ENCODE measurements at regions not wholly inside any gene's neighbourhood (a gene's known extent, or its start where the extent isn't known, plus 50 kb on each side); places are given as distances from the start of the nearest gene placed in this dataset.
A peak's percentile ranks its signal among the peaks of the same experiment; 100 is the strongest.

DNA sequence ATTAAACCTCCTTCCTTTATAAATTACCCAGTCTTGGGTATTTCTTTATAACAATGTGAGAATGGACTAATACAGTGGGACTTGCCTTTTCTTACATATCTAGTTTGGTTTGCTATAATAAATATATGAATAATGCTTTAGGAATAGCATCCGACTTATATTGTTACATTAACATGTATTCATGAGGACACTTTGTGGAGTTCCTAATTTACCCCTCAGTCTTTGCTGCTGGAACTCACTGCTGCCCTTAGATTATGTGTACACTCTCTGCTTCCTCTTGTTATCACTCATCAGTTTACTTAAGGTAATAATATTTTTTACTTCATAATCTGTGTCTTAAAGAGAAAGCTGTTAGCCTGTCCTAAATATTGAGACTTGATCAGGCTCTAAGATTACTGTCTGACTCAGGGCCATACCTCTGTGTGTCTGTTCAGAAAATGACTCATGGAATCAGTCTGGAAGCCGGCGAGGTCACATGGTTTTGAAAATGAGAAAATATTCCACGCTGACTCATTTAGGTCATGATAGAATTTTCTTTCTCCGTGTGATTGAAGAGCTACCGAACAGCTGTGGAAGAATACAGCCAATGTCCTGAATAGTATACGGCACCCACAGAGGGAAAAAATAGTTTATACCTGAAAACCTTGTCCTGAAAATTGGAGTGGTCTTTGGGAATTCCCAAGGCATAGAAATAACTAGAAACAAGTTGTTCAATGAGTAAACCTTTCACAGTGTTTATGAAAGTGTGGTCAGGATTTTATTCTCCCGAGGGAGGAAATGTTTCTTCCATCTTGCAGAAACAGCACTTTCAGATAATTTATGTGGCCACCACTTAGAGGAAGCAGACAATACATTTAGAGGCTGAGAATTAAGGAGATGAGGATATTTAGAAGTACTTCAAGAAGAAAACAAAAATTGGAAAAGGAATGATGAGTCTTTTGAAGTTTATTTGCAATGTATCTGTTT, 156.4 kb downstream of the DSEL start:
- ATAC-seq (replicated peaks): peak; percentile 93 to 95

DNA sequence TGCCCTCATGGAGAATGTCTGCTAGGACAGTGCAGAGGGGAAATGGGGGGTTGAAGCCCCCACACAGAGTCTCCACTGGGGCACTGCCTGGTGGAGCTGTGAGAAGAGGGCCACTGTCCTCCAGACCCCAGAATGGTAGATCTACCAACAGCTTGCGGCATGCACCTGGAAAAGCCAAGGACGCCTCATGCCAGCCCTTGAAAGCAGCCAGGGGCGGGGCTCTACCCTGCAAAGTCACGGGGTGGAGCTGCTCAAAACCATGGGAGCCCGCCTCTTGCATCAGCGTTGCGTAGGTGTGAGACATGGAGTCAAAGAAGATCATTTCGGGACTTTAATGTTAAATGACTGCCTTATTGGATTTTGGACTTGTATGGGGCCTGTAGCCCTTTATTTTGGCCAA, 157.6 kb downstream of the DSEL start:
- no peak overlapping the region for H3K4me3 Mint-ChIP-seq
- H3K9me3 Mint-ChIP-seq: peaks cover 0 to 3% of the 10 kb centered on the region in 2 donors
- peaks cover 4 to 5% of the 10 kb centered on the region in 2 donors for H3K27me3 Mint-ChIP-seq
- ATAC-seq (replicated peaks) (no peak), DNase-seq (no peak)
- peaks cover 3% of the 10 kb centered on the region in 2 donors for H3K36me3 Mint-ChIP-seq
- H3K4me1 Mint-ChIP-seq: peaks cover 8 to 11% of the 10 kb centered on the region in 2 donors
- no peak overlapping the region for H3K27ac Mint-ChIP-seq

More for the DNA sequence above, 156.4 kb downstream of the DSEL start:
- H3K4me3 Mint-ChIP-seq: peak overlapping the region; percentile 15 to 39
- no peak overlapping the region for H3K27ac Mint-ChIP-seq
- H3K27me3 Mint-ChIP-seq: peaks cover 4 to 5% of the 10 kb centered on the region in 2 donors
- H3K36me3 Mint-ChIP-seq: peaks cover 3% of the 10 kb centered on the region in 2 donors
- peaks cover 8 to 11% of the 10 kb centered on the region in 2 donors for H3K4me1 Mint-ChIP-seq
- peak; percentile 11 for DNase-seq
- H3K9me3 Mint-ChIP-seq: peaks cover 0 to 3% of the 10 kb centered on the region in 2 donors

DNA sequence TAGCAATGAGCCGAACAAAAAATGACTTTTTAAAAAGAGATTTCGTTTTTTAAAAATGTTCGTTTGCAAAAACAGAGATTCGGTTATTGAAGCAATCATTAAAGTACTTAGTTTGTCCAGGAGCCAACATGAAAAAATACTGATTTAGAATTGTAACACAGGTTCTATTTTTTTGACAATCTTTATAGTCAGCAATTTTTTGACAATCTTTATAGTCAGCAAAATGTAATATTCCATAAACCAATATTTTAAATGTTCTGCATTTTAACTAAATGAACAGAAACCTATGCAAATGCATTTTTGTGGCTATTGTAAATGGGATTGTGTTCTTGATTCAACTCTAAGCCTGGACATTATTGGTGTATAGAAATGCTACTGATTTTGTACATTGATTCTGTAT, 161.8 kb downstream of the DSEL start:
- H3K4me3 Mint-ChIP-seq: no peak overlapping the region
- peaks cover 0 to 2% of the 10 kb centered on the region in 2 donors for H3K4me1 Mint-ChIP-seq
- DNase-seq (no peak), ATAC-seq (replicated peaks) (no peak)
- no peak overlapping the region for H3K27ac Mint-ChIP-seq
- peaks cover 4 to 5% of the 10 kb centered on the region in 2 donors for H3K27me3 Mint-ChIP-seq
- peaks cover 0 to 3% of the 10 kb centered on the region in 2 donors for H3K9me3 Mint-ChIP-seq
- H3K36me3 Mint-ChIP-seq: peaks cover 3% of the 10 kb centered on the region in 2 donors

DNA sequence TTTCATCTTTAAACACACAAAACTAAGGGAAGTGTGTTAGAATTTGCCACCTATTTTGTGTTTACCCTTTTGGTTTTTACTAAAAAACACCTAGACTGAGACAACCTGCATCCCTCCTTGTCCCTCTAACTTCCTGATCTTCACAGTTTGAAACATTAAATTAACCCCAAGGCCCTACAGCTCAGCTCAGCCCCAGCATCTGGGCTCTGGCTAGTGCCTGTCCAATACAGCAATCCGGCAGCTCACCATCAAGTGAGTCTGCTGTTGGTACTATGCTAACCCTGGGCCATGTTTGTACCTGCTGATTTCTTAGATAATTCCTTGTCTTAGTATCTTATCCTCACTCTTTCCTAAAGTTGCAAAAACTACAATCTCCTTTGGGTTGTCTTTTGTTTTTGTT, 162.4 kb downstream of the DSEL start:
- Mint-ChIP-seq H3K9me3 (peaks cover 0 to 3% of the 10 kb centered on the region in 2 donors), H3K36me3 (peaks cover 3% of the 10 kb centered on the region in 2 donors), H3K4me3 (no peak overlapping the region), H3K4me1 (peaks cover 0 to 2% of the 10 kb centered on the region in 2 donors), H3K27ac (no peak overlapping the region), H3K27me3 (peaks cover 4 to 5% of the 10 kb centered on the region in 2 donors)
- ATAC-seq (replicated peaks) (no peak), DNase-seq (no peak)

DNA sequence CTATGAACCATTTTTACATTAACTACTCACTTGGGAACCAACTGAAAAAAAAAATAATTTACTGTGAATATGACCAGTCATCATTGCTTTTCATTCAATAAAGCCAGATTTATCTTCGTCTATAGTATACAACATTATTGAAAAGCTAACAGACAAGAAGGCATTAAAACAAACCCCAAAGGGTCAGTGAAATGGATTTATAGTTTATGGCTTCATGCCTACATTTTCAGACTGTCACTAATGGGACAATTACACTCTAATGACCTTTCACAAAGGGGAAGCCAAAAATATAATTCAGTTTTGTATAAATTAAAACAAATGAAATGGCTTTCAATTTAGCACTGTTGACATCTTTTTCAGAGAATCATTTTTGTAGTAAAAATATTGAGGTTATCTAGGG, 169.1 kb downstream of the DSEL start:
- ATAC-seq (replicated peaks) (no peak), DNase-seq (no peak)
- Mint-ChIP-seq H3K4me1 (no peaks in the 10 kb centered on the region), H3K36me3 (no peaks in the 10 kb centered on the region), H3K9me3 (no peaks in the 10 kb centered on the region), H3K27ac (no peak overlapping the region), H3K27me3 (no peaks in the 10 kb centered on the region), H3K4me3 (no peak overlapping the region)

DNA sequence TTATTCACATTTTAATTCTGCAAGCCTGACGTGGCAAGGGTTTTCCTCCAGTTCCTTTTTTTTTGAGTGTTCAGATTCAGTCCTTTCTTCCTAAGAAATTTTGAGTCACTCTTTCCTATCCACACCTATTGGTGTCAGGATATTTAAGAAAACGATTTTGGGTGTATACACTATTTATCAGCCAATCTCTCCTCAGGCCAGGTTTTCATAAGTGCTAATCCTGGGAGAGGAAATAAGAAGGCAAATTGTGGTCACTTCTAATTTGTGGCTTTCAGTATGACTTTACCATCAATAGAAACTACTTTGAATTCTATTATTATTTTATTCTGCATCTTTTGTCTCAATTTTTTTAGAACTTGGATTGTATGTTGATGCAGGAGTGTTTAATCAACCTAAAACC, 174.4 kb downstream of the DSEL start:
- no peaks in the 10 kb centered on the region for H3K27me3 Mint-ChIP-seq
- ATAC-seq (replicated peaks) (peak; percentile 62 to 69), DNase-seq (no peak)
- no peak overlapping the region for H3K27ac Mint-ChIP-seq
- peaks cover 7% of the 10 kb centered on the region in 2 donors for H3K9me3 Mint-ChIP-seq
- no peaks in the 10 kb centered on the region for H3K36me3 Mint-ChIP-seq
- H3K4me3 Mint-ChIP-seq: no peak overlapping the region
- H3K4me1 Mint-ChIP-seq: no peaks in the 10 kb centered on the region

DNA sequence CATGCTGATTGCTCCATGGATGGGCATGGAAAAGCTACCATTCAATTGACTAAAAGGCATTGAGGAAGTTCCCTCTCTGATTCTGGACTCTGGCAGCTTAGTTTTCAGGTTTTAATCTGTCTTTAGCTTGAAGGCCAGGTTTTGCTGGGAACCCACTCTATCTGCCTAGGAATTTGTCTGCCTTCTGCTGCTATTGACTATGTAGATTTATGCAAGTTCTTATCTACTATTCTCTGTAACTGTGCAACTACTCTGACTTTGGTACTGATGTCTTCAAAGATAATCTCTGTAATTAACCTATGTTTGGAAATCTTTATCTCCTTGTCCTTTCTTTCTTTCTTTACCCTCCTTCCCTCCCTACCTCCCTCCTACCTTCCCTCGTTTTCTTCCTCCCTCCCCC, 178.8 kb downstream of the DSEL start:
- Mint-ChIP-seq H3K36me3 (no peaks in the 10 kb centered on the region), H3K27ac (no peak overlapping the region), H3K4me1 (no peaks in the 10 kb centered on the region), H3K4me3 (no peak overlapping the region), H3K27me3 (no peaks in the 10 kb centered on the region), H3K9me3 (peaks cover 8% of the 10 kb centered on the region in 2 donors)
- ATAC-seq (replicated peaks) (no peak), DNase-seq (no peak)

DNA sequence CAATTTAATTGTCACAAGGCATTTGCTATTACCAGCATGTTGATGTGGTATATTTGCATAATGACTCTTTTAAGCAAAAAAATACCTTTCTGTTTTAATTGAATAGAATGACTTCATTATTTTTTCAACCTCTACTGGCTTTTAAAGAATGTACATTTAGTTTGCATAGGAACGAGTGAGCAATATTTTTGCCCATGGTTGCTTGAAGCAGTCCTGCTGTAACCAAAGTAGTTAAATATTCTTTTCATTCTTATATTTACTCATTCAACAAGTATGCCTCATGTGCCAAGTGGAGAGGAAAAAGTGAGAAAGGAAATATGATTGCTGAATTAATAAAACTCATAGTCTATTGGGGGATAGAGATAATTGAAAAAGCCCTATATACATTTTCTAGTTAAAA, 184.7 kb downstream of the DSEL start:
- Mint-ChIP-seq H3K4me3 (no peak overlapping the region), H3K9me3 (no peaks in the 10 kb centered on the region), H3K27me3 (no peaks in the 10 kb centered on the region), H3K4me1 (no peaks in the 10 kb centered on the region), H3K36me3 (no peaks in the 10 kb centered on the region), H3K27ac (no peak overlapping the region)
- ATAC-seq (replicated peaks) (no peak), DNase-seq (no peak)

DNA sequence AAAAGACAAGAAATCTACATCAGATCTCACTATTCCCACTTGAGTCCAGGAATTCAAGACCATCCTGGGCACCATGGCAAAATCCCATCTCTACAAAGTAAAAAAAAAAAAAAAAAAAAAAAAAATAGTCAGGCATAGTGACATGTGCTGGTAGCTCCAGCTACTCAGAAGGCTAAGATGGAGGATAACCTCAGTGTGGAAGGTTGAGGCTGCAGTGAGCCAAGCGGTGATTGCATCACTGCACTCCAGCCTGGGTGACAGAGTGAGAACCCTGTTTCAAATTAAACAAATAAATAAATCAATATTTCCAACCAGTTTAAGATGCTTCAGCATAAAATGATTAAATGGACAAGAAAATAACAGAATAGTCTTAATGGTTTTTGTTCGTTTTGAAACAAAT, 197.4 kb downstream of the DSEL start:
- peaks cover 3 to 7% of the 10 kb centered on the region in 2 donors for H3K9me3 Mint-ChIP-seq
- H3K27ac Mint-ChIP-seq: no peak overlapping the region
- ATAC-seq (replicated peaks) (no peak), DNase-seq (no peak)
- no peaks in the 10 kb centered on the region for H3K4me1 Mint-ChIP-seq
- no peaks in the 10 kb centered on the region for H3K27me3 Mint-ChIP-seq
- H3K36me3 Mint-ChIP-seq: no peaks in the 10 kb centered on the region
- no peak overlapping the region for H3K4me3 Mint-ChIP-seq

DNA sequence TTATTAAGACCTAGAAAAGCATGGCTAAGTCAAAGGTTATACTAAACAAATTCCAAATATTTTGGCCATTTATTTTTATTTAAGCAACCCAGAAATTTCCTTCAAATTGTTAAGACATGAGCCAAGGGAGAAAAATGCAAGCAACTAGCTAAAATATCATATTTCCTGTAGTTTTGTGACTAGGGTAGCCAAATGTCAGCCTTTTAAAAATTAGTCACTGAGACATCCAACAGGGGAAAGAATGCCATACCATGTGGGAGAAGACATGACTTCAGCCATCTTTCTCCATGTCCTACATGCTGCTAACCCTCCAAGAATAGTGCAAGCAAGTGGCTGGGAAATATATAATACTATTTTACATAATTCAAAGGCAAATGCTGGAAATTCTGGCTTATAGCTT, 197.9 kb downstream of the DSEL start:
- no peaks in the 10 kb centered on the region for H3K27me3 Mint-ChIP-seq
- H3K4me3 Mint-ChIP-seq: no peak overlapping the region
- no peaks in the 10 kb centered on the region for H3K36me3 Mint-ChIP-seq
- DNase-seq (no peak), ATAC-seq (replicated peaks) (no peak)
- no peak overlapping the region for H3K27ac Mint-ChIP-seq
- H3K9me3 Mint-ChIP-seq: peaks cover 3 to 7% of the 10 kb centered on the region in 2 donors
- no peaks in the 10 kb centered on the region for H3K4me1 Mint-ChIP-seq

DNA sequence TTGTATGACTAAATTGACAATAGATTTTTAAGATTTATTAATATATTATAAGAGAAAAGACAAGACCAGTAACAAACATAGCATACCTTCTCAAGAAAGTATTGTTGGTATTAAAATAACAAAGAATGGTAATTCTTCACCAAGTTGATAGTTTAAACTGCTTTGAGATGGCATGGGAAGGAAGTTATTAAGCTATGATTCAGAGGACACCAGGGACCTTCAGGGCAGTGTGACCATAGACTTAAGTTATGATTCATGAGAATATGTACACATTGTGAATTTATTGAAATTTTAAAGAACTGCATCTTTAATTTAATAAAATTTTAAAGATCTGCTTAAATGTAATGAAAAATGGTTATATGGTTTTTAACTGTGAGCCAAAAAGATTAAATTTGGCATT, 205.7 kb downstream of the DSEL start:
- no peaks in the 10 kb centered on the region for H3K4me1 Mint-ChIP-seq
- no peaks in the 10 kb centered on the region for H3K36me3 Mint-ChIP-seq
- ATAC-seq (replicated peaks): no peak
- H3K9me3 Mint-ChIP-seq: no peaks in the 10 kb centered on the region
- H3K27me3 Mint-ChIP-seq: no peaks in the 10 kb centered on the region
- no peak overlapping the region for H3K4me3 Mint-ChIP-seq
- H3K27ac Mint-ChIP-seq: no peak overlapping the region
- no peak for DNase-seq

DNA sequence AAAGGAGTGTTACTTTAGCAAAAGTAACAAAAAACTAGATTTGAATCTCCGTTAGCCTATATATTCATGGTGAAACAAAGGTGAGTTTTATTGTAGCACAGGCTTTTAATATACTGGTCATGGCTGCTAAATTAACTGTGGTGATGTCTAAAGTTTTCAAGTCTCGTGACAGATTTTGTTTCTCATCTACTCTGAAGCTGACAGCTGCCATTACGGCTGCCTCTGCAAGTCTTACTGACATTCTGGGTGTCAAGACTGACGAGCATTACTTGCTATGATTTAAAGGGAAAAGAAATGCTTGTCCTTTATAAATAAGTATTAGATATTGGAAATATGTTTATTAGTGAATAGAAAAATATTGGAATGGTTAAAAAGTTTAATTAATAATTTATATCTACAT, 207.7 kb downstream of the DSEL start:
- no peak overlapping the region for H3K4me3 Mint-ChIP-seq
- no peaks in the 10 kb centered on the region for H3K27me3 Mint-ChIP-seq
- H3K36me3 Mint-ChIP-seq: no peaks in the 10 kb centered on the region
- H3K9me3 Mint-ChIP-seq: no peaks in the 10 kb centered on the region
- no peak for DNase-seq
- H3K4me1 Mint-ChIP-seq: no peaks in the 10 kb centered on the region
- no peak overlapping the region for H3K27ac Mint-ChIP-seq
- no peak for ATAC-seq (replicated peaks)

DNA sequence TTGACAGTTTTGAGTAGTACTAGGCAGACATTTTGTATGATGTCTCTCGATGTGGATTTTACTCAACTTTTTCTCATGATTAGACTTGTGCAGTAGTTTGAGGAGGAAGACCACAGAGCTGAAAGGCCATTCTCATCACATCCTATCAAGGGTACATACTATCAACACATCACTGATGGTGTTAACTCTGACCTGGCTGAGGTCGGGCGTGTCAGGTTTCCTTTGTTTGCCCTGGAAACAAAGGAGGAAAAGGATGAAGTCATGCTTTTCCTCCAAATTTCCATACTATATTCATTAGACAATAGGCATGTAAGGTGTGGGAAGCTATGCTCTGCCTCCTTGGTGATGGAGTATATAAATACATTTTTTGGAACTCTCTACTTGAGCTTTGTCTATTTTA, 211.1 kb downstream of the DSEL start:
- Mint-ChIP-seq H3K4me1 (no peaks in the 10 kb centered on the region), H3K27me3 (no peaks in the 10 kb centered on the region), H3K9me3 (peaks cover 7 to 10% of the 10 kb centered on the region in 2 donors), H3K36me3 (peaks cover 0 to 3% of the 10 kb centered on the region in 2 donors), H3K27ac (no peak overlapping the region), H3K4me3 (no peak overlapping the region)
- ATAC-seq (replicated peaks) (no peak), DNase-seq (no peak)

DNA sequence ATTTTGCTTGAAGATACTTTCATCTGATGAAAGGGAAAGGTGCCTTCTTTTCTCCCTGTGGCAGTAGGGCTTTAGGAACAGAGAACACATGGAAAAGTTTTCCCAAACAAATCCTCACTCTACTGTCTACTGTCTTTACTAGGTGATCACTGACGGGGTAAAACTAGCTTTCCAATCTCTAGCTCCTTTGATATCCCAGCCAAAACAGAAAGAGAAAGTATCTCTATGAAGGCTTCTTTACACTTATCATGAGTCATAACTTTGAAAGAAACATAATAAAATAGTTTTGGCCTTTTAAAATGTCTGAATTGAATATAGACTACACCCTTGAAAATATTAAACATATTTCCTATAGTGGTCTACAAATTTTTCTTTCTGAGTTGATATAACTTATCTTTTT, 214.5 kb downstream of the DSEL start:
- no peaks in the 10 kb centered on the region for H3K27me3 Mint-ChIP-seq
- H3K36me3 Mint-ChIP-seq: peaks cover 0 to 3% of the 10 kb centered on the region in 2 donors
- no peak overlapping the region for H3K27ac Mint-ChIP-seq
- peaks cover 11 to 19% of the 10 kb centered on the region in 2 donors for H3K9me3 Mint-ChIP-seq
- H3K4me3 Mint-ChIP-seq: no peak overlapping the region
- H3K4me1 Mint-ChIP-seq: no peaks in the 10 kb centered on the region
- DNase-seq (no peak), ATAC-seq (replicated peaks) (no peak)

DNA sequence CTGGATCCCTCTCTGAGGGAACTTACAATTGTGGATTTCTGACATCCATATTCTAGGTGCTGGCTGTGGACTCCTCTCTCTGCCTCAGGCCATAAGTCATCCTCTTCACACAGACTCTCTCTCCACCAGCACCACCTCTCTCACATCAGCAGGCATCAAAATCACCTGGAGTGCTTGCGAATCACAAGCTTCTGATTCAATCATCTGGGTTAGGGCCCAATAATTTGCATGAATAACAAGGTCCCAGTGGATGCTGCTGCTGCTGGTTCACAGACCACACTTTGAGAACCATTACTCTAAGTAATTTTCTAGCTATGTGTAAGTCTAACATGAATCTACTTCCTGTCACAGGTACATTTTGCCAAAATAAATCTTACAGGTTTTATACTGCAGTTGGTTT, 214.9 kb downstream of the DSEL start:
- H3K27me3 Mint-ChIP-seq: no peaks in the 10 kb centered on the region
- no peak overlapping the region for H3K4me3 Mint-ChIP-seq
- H3K9me3 Mint-ChIP-seq: peaks cover 11 to 19% of the 10 kb centered on the region in 2 donors
- no peaks in the 10 kb centered on the region for H3K4me1 Mint-ChIP-seq
- H3K27ac Mint-ChIP-seq: no peak overlapping the region
- ATAC-seq (replicated peaks) (no peak), DNase-seq (no peak)
- H3K36me3 Mint-ChIP-seq: peaks cover 0 to 3% of the 10 kb centered on the region in 2 donors

All from stimulated activated naive B cell treated with anti-CD40 and anti-IgM and Interleukin-4, amounts not matched to agents 10 μg/mL and 1 μg/mL and 100 μg/mL, for 72 hours (primary cell).